Hippocampal formation (tissue), 2 donors: ENCODE measurements at regions not wholly inside any gene's neighbourhood (a gene's known extent, or its start where the extent isn't known, plus 50 kb on each side); places are given as distances from the start of the nearest gene placed in this dataset.
"Not testable (repeated sequence)": the region's sequence is repeated elsewhere in the genome, so short reads cannot be mapped to it uniquely, and the experiment has no call there.

Experiments
- DNase-seq, 2 donors: peaks; one replicate each; lab custom pipeline; 2025; lab: John Stamatoyannopoulos, UW

GRCh38 chr14:51342226-51342625, 102.2 kb downstream of the TMX1 start:
- no peak for DNase-seq

GRCh38 chr14:51351997-51352396, 112.0 kb downstream of the TMX1 start:
- no peak for DNase-seq

GRCh38 chr14:51353901-51354300, 113.9 kb downstream of the TMX1 start:
- no peak for DNase-seq

GRCh38 chr14:51354846-51355245, 114.8 kb downstream of the TMX1 start:
- DNase-seq: no peak

GRCh38 chr14:51356381-51356780, 116.3 kb downstream of the TMX1 start:
- DNase-seq: no peak

- DNase-seq: no peak
Measured at GRCh38 chr14:51357250-51357649, 117.2 kb downstream of the TMX1 start.

GRCh38 chr14:51360592-51360991, 120.5 kb downstream of the TMX1 start:
- no peak for DNase-seq

GRCh38 chr14:51365241-51365965, 125.4 kb downstream of the TMX1 start:
- DNase-seq: no peak

- DNase-seq: not testable (repeated sequence)
Measured at GRCh38 chr14:51366460-51366859, 126.4 kb downstream of the TMX1 start.

- not testable (repeated sequence) for DNase-seq
Measured at GRCh38 chr14:51366866-51367599, 127.0 kb downstream of the TMX1 start.

GRCh38 chr14:51367600-51367931, 127.5 kb downstream of the TMX1 start:
- DNase-seq: no peak

GRCh38 chr14:51368721-51369163, 128.7 kb downstream of the TMX1 start:
- DNase-seq: no peak

GRCh38 chr14:51369814-51370213, 129.8 kb downstream of the TMX1 start:
- no peak for DNase-seq

- no peak for DNase-seq
Measured at GRCh38 chr14:51370758-51371386, 130.8 kb downstream of the TMX1 start.

- not testable (repeated sequence) for DNase-seq
Measured at GRCh38 chr14:51377186-51377585, 137.1 kb downstream of the TMX1 start.

- DNase-seq: no peak
Measured at GRCh38 chr14:51382506-51382905, 142.5 kb downstream of the TMX1 start.

- DNase-seq: no peak
Measured at GRCh38 chr14:51386411-51386810, 146.4 kb downstream of the TMX1 start.

- no peak for DNase-seq
Measured at GRCh38 chr14:51386983-51387735, 147.1 kb downstream of the TMX1 start.

- DNase-seq: no peak
Measured at GRCh38 chr14:51392416-51392815, 152.4 kb downstream of the TMX1 start.

GRCh38 chr14:51394384-51394783, 154.3 kb downstream of the TMX1 start:
- DNase-seq: no peak

GRCh38 chr14:51394804-51395203, 154.8 kb downstream of the TMX1 start:
- DNase-seq: no peak

- DNase-seq: no peak
Measured at GRCh38 chr14:51395361-51395849, 155.4 kb downstream of the TMX1 start.
